ENCODE measurements at regions not wholly inside any gene's neighbourhood (a gene's known extent, or its start where the extent isn't known, plus 50 kb on each side); places are given as distances from the start of the nearest gene placed in this dataset.

DNA sequence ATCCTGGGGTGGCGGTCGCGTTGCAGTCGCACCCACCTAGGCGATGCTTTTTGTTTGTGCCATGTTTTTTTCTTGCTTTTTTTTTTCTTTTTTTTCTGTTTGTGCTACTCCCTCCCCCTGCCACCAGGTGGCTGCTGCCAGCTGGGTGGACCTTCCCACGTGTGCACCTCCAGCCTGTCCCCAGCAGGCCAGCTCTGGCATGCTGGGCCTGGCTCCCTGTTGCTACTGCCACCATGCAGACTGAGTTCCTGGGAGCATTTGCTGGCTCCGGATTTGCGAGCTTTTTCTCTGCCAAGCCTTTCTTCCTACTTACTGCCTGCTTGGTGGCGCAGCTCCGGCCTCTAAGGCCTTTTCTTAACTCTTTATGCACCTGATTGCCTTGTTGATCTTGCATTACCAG, 161.2 kb upstream of the WDFY3 start:
- TF ChIP-seq, protein P1, sequence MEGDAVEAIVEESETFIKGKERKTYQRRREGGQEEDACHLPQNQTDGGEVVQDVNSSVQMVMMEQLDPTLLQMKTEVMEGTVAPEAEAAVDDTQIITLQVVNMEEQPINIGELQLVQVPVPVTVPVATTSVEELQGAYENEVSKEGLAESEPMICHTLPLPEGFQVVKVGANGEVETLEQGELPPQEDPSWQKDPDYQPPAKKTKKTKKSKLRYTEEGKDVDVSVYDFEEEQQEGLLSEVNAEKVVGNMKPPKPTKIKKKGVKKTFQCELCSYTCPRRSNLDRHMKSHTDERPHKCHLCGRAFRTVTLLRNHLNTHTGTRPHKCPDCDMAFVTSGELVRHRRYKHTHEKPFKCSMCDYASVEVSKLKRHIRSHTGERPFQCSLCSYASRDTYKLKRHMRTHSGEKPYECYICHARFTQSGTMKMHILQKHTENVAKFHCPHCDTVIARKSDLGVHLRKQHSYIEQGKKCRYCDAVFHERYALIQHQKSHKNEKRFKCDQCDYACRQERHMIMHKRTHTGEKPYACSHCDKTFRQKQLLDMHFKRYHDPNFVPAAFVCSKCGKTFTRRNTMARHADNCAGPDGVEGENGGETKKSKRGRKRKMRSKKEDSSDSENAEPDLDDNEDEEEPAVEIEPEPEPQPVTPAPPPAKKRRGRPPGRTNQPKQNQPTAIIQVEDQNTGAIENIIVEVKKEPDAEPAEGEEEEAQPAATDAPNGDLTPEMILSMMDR (IDR thresholded peaks at IDR 0.05; ENCODE audit: extremely low read depth in 1 of 2, insufficient read depth in 1 of 2, low read depth in 1 of 2, low read length in 2 of 2): peak; percentile 46 to 61
- TF ChIP-seq POLR2A (IDR thresholded peaks at IDR 0.05; ENCODE audit: low read depth, low read length) (no peak), EZH2 (IDR thresholded peaks at IDR 0.05; ENCODE audit: borderline replicate concordance, low read depth, low read length, severe bottlenecking) (no peak), POLR2AphosphoS5 (IDR thresholded peaks at IDR 0.05; ENCODE audit: insufficient read depth, low read depth, low read length) (no peak), MYC (IDR thresholded peaks at IDR 0.05; ENCODE audit: low read depth, low read length) (no peak), JUN (IDR thresholded peaks at IDR 0.05; ENCODE audit: borderline replicate concordance, insufficient read depth, insufficient read length, low read depth) (no peak)
- TF ChIP-seq, protein P2, sequence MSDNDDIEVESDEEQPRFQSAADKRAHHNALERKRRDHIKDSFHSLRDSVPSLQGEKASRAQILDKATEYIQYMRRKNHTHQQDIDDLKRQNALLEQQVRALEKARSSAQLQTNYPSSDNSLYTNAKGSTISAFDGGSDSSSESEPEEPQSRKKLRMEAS (IDR thresholded peaks at IDR 0.05; ENCODE audit: insufficient read depth, insufficient read length): peak; percentile 45
